Upper lobe of right lung (tissue), 1 donor: ENCODE measurements at regions not wholly inside any gene's neighbourhood (a gene's known extent, or its start where the extent isn't known, plus 50 kb on each side); places are given as distances from the start of the nearest gene placed in this dataset.

Source experiments
- ATAC-seq: fragments of 200-7000 bp; cut with Tn5 transposase; one replicate; pipeline ENCODE4 v1.9.1; 2020; ENCODE audit warnings: mild to moderate bottlenecking, moderate library complexity
- DNase-seq: peaks from one replicate; pipeline ENCODE4 v3.0.0-alpha.2; 2020
- H3K27ac ChIP-seq: fragments of 200-600 bp; one replicate; pipeline ENCODE4 v1.8.0; 2022
- H3K27me3 ChIP-seq: fragments of 200-600 bp; one replicate; pipeline ENCODE4 v1.8.0; 2022; ENCODE audit warnings: mild to moderate bottlenecking
- H3K36me3 ChIP-seq: fragments of 200-600 bp; one replicate; pipeline ENCODE4 v1.8.0; 2022
- H3K4me1 ChIP-seq: fragments of 200-600 bp; one replicate; pipeline ENCODE4 v1.8.0; 2022
- H3K4me3 ChIP-seq: fragments of 200-600 bp; one replicate; pipeline ENCODE4 v1.8.0; 2022; ENCODE audit warnings: mild to moderate bottlenecking
- H3K9me3 ChIP-seq: fragments of 200-600 bp; one replicate; pipeline ENCODE4 v1.8.0; 2022
- CTCF ChIP-seq: fragments of 200-600 bp; IDR thresholded peaks from one replicate; pipeline ENCODE4 v1.8.0; 2022; ENCODE audit warnings: antibody characterized with exemption
- intact Hi-C: fragments of 100-400 bp; cut with DNase I; formaldehyde crosslinking; loops from one replicate; pipeline ENCODE4 v1.11.0; 2022
- donor health status: DM: no; HTN: yes; CAD: no; lungs with severe emphysema.

- intact Hi-C loops = no loop called here
- H3K27me3 ChIP-seq = no peaks in the 10 kb centered on the region
- DNase-seq = no peak
- no peaks in the 10 kb centered on the region for H3K9me3 ChIP-seq
- no peaks in the 10 kb centered on the region for H3K4me1 ChIP-seq
- TF ChIP-seq CTCF = no peak
- H3K36me3 ChIP-seq = no peaks in the 10 kb centered on the region
- H3K27ac ChIP-seq = no peak overlapping the region
- no peak for ATAC-seq
- no peak overlapping the region for H3K4me3 ChIP-seq
These were observed 266.3 kb downstream of the FBXW7 start for GRCh38 chr4:152269448-152270191.

GRCh38 chr4:152267811-152268210 is 268.1 kb downstream of the FBXW7 start:
- Histone ChIP-seq H3K27ac (no peak overlapping the region), H3K4me3 (no peak overlapping the region), H3K27me3 (no peaks in the 10 kb centered on the region), H3K4me1 (no peaks in the 10 kb centered on the region), H3K36me3 (no peaks in the 10 kb centered on the region), H3K9me3 (no peaks in the 10 kb centered on the region)
- no peak for DNase-seq
- intact Hi-C loops = no loop called here
- no peak for TF ChIP-seq CTCF
- no peak for ATAC-seq

- no peak for TF ChIP-seq CTCF
- Histone ChIP-seq H3K9me3 (no peaks in the 10 kb centered on the region), H3K27ac (no peak overlapping the region), H3K4me3 (no peak overlapping the region), H3K27me3 (no peaks in the 10 kb centered on the region), H3K4me1 (no peaks in the 10 kb centered on the region), H3K36me3 (no peaks in the 10 kb centered on the region)
- no peak for DNase-seq
- intact Hi-C loops = no loop called here
- ATAC-seq = no peak
These were observed 268.9 kb downstream of the FBXW7 start for GRCh38 chr4:152266831-152267480.

GRCh38 chr4:152265149-152265621 is 270.7 kb downstream of the FBXW7 start:
- intact Hi-C loops = no loop called here
- H3K9me3 ChIP-seq = no peaks in the 10 kb centered on the region
- ATAC-seq (no peak), DNase-seq (no peak)
- no peak overlapping the region for H3K4me3 ChIP-seq
- no peak overlapping the region for H3K27ac ChIP-seq
- H3K4me1 ChIP-seq = no peaks in the 10 kb centered on the region
- no peaks in the 10 kb centered on the region for H3K27me3 ChIP-seq
- no peaks in the 10 kb centered on the region for H3K36me3 ChIP-seq
- no peak for TF ChIP-seq CTCF

GRCh38 chr4:152264106-152264505 is 271.8 kb downstream of the FBXW7 start:
- Histone ChIP-seq H3K27ac (no peak overlapping the region), H3K27me3 (no peaks in the 10 kb centered on the region), H3K4me1 (no peaks in the 10 kb centered on the region), H3K9me3 (no peaks in the 10 kb centered on the region), H3K36me3 (no peaks in the 10 kb centered on the region), H3K4me3 (no peak overlapping the region)
- no peak for ATAC-seq
- no peak for TF ChIP-seq CTCF
- intact Hi-C loops = no loop called here
- no peak for DNase-seq
